PC-3 (cell line): ENCODE measurements at regions not wholly inside any gene's neighbourhood (a gene's known extent, or its start where the extent isn't known, plus 50 kb on each side); places are given as distances from the start of the nearest gene placed in this dataset.

Experiments used
- EZH2phosphoT487 ChIP-seq: fragments of 300-600 bp; sonication (generic); IDR thresholded peaks from 2 replicates; pipeline ENCODE4 v1.6.1; 2018; ENCODE audit warnings: mild to moderate bottlenecking, antibody characterized with exemption, low read length, borderline replicate concordance
- TF ChIP-seq, protein P1 (sequence below): fragments of 300-600 bp; sonication (generic); conservative IDR thresholded peaks from 2 replicates; pipeline ENCODE4 v1.5.1; 2017; ENCODE audit warnings: antibody characterized with exemption, low read depth, mild to moderate bottlenecking, low read length

DNA sequence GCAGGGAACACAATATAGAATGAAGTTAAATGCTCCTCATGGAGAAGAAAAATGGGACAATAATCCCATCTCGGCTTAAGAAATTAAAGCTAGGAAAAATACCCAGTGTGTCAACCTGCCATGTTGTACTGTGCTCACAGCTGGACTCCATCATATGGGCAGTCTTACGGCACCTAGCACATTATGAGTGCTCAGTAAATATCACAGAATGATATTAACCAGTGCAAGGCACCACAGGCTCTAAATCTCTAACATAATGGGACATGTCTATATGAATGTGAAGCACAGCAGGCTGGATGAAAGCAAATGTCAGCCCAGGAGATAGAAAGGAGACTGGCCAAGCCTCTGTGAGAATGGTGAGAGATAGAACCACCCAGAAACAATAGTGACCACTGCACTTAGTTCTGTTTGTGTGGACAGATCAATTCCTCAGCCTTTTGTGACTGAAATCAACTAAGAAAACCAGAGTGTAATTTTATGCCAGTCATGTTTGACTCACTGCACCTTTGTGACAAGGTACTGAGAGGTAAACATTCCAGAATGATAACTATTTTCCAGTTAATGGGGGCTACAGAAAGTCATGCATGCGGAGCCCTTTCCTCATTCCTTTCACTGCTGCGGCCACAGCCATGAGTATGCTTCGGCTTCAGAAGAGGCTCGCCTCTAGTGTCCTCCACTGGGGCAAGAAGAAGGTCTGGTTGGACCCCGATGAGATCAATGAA is 140.4 kb upstream of the CDH6 start:
- TF ChIP-seq, protein P1, sequence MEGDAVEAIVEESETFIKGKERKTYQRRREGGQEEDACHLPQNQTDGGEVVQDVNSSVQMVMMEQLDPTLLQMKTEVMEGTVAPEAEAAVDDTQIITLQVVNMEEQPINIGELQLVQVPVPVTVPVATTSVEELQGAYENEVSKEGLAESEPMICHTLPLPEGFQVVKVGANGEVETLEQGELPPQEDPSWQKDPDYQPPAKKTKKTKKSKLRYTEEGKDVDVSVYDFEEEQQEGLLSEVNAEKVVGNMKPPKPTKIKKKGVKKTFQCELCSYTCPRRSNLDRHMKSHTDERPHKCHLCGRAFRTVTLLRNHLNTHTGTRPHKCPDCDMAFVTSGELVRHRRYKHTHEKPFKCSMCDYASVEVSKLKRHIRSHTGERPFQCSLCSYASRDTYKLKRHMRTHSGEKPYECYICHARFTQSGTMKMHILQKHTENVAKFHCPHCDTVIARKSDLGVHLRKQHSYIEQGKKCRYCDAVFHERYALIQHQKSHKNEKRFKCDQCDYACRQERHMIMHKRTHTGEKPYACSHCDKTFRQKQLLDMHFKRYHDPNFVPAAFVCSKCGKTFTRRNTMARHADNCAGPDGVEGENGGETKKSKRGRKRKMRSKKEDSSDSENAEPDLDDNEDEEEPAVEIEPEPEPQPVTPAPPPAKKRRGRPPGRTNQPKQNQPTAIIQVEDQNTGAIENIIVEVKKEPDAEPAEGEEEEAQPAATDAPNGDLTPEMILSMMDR = no peak
- no peak for TF ChIP-seq EZH2phosphoT487
